GM13977 (cell line): ENCODE measurements at regions not wholly inside any gene's neighbourhood (a gene's known extent, or its start where the extent isn't known, plus 50 kb on each side); places are given as distances from the start of the nearest gene placed in this dataset.

Experiments used
- DNase-seq: peaks from one replicate; pipeline ENCODE4 v3.0.0; 2012; ENCODE audit warnings: low spot score
- CTCF ChIP-seq: IDR thresholded peaks from 2 replicates; pipeline ENCODE4 v1.5.1; 2012; ENCODE audit warnings: mild to moderate bottlenecking, control low read depth; ENCODE audit not compliant: insufficient read depth; ENCODE audit errors: extremely low read depth, missing control alignments
- in situ Hi-C: fragments of 300-500 bp; cut with MboI; formaldehyde crosslinking; loops from one replicate; pipeline ENCODE4 v1.12.0; 2022; ENCODE audit warnings: low sequenced_read_pairs, low pct_unique_long_range_greater_than_20kb, mixed read lengths, inconsistent platforms; ENCODE audit not compliant: unreplicated experiment

GRCh38 chr2:38430597-38431207, 53.6 kb upstream of the ATL2 start:
- TF ChIP-seq CTCF = no peak
- in situ Hi-C loops = no loop called here
- no peak for DNase-seq

GRCh38 chr2:38430196-38430595, 53.1 kb upstream of the ATL2 start:
- DNase-seq = no peak
- no peak for TF ChIP-seq CTCF
- in situ Hi-C loops = no loop called here

- no peak for TF ChIP-seq CTCF
- no peak for DNase-seq
- in situ Hi-C loops = no loop called here
These were observed 50.9 kb upstream of the ATL2 start for GRCh38 chr2:38427936-38428335.

- no peak for TF ChIP-seq CTCF
- in situ Hi-C loops = no loop called here
- DNase-seq = no peak
These were observed 50.0 kb upstream of the ATL2 start for GRCh38 chr2:38427054-38427453.
